ENCODE measurements at regions not wholly inside any gene's neighbourhood (a gene's known extent, or its start where the extent isn't known, plus 50 kb on each side); places are given as distances from the start of the nearest gene placed in this dataset.

- no peak for TF ChIP-seq CHD7 (IDR thresholded peaks at IDR 0.05; ENCODE audit: insufficient replicate concordance, low read length)
- no peak for TF ChIP-seq GABPA (IDR thresholded peaks at IDR 0.05; ENCODE audit: borderline replicate concordance, insufficient read depth, low read length)
- TF ChIP-seq SIX5 (IDR thresholded peaks at IDR 0.05; ENCODE audit: low read depth, low read length), result no peak
- no peak for TF ChIP-seq E2F6 (IDR thresholded peaks at IDR 0.05)
Measured at GRCh38 chr17:71171270-71171669, 949.5 kb upstream of the SOX9 start (continued).
